ENCODE measurements at regions not wholly inside any gene's neighbourhood (a gene's known extent, or its start where the extent isn't known, plus 50 kb on each side); places are given as distances from the start of the nearest gene placed in this dataset.

GRCh38 chr18:29531746-29532145 lies 1354.8 kb upstream of the CDH2 start:
- no peak for DNase-seq (ENCODE audit: low spot score)

DNA sequence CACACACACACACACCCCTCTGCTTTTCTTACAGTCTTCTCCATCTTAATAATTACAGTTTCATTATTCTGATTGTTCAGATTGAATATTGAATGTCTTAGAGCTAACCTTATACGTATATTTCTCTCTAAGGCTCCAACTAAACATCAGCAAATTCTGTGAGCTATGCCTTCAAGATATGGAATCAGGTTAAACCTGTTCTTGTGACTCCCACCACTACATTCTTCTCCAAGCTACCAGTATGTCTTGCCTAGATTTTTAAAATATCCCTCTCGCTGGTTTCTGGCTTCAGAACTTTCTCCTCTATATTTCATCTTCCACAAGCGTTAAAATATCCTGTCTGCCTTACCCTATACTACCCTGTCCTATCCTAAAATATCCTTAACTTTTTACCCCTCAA lies 1346.4 kb upstream of the CDH2 start:
- DNase-seq (ENCODE audit: low spot score), result no peak

- DNase-seq (ENCODE audit: low spot score), result no peak
Observed at GRCh38 chr18:29512761-29513160, 1335.8 kb upstream of the CDH2 start.

- no peak for DNase-seq (ENCODE audit: low spot score)
Observed at GRCh38 chr18:29512203-29512602, 1335.3 kb upstream of the CDH2 start.

DNA sequence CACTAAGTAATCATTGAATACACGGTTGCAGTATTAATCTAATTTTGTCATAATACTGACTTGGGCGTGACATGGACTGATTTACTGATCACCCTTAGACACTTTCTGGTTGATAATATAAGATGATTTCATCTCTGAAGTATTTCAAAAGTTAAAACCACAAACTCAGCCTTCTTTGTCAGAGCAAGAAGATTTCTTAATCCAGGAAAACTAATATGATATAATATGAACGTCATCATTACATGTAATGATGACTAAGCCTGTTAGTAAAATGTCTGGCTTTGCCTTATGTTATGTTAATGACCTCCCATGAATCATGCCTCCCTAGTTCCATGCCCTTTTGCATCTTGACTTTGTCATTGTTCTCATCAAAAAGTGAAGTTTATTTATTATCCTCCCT lies 1325.0 kb upstream of the CDH2 start:
- DNase-seq (ENCODE audit: low spot score), result no peak

DNA sequence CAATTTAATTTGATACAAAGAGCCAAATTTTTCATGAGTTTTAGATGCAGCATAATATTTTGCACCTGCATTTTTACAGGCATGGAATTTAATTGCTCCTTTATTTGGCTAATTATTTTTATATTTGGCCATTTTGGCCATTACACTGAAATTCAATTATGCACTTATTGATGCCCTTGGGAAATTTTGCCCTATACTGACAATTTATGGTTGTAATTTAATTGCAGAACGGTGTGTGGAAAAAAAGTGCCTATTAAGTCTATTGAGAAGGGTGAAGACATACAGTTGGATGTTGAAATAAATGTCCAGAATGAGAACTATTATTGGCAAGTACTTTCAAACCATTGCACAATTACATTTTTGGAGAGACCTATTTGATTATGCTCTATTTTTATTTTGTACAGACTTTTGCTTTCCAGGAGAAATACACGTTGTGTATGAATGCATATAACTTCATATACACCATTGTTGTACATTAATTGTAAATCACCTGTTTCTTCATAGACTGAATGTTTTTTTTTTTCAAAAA lies 1319.3 kb upstream of the CDH2 start:
- no peak for DNase-seq (ENCODE audit: low spot score)

DNA sequence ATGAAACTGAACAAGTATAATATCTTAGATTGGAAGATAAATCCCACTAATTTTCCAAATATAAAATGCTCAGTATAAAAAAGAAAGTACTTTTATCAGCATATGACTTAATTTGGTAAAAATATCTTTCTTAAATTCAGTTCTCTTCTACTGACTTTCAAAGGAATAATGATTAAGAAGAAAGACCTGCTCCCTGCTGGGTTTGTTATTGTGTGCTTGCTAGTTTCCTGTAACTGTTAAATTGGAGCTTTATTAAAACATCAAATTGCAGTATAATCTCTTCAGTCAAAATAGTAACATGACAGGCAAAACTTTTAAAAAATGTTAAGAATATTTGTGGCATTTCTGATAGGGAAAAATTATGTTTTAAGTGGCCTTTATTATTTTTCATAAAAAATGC lies 1317.4 kb upstream of the CDH2 start:
- DNase-seq (ENCODE audit: low spot score), result no peak

DNA sequence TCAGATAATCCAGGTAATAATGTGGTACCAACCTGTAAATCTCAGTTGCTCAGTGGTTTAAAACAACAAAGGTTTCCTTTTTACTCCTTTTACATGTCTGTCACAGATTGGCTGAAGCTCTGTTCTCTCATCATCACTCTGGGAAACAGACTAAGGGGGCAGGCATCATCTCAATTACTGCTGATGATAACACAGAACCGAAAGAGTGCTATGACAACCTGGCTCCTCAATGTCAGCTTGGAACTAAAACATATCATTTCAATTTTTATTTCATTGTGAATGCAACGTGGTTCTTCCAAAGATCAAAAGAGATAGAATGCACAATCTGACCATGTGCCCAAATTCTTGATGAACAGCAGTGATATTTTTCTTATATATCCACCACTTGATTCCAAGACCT lies 1315.0 kb upstream of the CDH2 start:
- no peak for DNase-seq (ENCODE audit: low spot score)

DNA sequence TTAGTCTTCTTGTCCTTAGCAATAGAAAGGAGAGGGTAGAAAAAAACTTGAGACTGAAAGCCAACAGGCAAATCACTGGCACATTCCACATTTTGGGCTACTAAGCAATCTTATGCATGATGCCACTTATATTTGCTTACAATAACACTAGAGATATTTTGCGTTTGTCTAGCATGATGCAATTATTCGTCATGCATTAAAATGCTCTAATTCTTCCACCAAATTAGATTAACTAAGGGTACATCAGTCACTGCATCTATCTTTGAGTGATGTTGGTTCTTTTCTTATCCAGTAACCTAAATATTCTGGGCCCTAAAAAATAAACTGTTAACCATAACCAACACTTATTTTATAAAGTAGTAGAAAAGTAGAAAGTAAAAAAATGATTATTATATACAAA lies 1311.7 kb upstream of the CDH2 start:
- no peak for DNase-seq (ENCODE audit: low spot score)

DNA sequence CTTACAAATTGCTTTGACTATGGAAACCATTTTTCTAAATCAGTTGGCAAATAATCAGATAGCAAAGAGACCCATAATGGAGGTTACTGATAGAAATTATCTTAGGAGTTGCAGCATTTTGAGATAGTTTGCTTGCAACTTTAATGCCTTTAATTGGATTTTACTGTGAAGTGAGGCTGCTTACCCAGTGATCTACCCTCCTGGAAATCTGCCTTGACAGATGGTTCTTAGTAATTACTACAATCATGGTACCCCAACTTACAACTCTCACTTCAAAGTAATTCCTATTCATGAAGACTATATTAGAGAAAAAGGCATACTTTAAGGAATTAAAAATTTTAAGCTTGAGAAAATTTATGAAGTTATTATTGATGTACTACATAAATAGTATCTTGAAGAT lies 1288.6 kb upstream of the CDH2 start:
- no peak for DNase-seq (ENCODE audit: low spot score)

DNA sequence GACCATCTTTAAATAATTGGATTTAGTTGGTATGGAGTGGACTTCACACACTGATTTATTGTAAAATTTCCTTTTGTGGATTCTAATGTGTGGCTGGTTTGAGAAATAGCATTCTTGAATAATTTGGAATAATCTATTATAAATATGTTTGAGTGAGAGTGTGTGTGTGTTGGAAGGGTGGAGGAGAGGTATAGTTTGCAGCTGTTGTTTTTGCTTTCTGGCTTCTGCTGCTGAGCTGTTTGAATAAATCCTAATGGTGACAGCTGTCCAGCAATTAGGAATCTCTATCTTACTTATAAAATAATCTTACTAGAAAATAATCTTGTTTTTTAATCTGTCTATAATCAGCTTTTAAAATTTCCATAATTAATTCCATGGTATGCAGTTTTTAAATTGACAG lies 1283.0 kb upstream of the CDH2 start:
- no peak for DNase-seq (ENCODE audit: low spot score)

GRCh38 chr18:29457316-29457889 lies 1280.5 kb upstream of the CDH2 start:
- DNase-seq (ENCODE audit: low spot score), result no peak

- DNase-seq (ENCODE audit: low spot score), result no peak
Observed at GRCh38 chr18:29449424-29449823, 1272.5 kb upstream of the CDH2 start.

GRCh38 chr18:29439398-29439797 lies 1262.5 kb upstream of the CDH2 start:
- no peak for DNase-seq (ENCODE audit: low spot score)

- no peak for DNase-seq (ENCODE audit: low spot score)
Observed at GRCh38 chr18:29436459-29436858, 1259.5 kb upstream of the CDH2 start.

DNA sequence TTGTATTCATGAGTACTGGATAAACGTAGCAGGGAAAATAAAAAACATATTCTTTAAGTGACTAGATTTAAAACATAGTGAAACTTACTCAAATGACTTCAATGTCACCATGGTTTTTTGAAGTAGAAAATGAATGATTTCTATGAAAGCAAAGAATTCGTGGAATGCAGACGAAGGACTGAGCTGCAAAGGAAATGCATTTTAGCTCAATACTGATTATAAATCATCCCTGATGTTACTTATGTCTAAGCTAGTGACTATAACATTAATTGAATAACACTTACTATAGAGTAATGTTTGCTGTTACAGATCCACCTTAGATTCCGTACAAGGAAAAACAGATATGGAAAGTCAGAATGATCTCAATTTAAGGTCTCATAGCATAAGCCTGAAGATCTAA lies 1257.7 kb upstream of the CDH2 start:
- DNase-seq (ENCODE audit: low spot score), result no peak

DNA sequence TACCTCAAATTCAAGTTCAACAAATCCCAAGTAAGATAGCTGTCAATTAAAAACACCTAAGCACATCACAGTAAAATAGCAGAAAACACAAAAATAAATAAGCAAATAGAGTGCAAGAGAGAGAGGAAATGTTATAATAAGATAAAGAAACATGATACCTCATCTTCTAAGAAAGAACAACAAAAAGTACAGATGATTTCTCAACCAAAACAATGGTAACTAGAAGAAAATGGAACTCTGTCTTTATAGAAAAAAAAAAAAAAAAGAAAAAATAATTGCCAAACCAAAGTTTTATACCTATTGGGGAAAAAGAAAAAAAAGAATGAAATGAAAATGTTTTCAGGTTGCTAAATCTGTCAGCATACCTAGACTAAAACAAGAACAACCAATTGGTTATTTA lies 1253.5 kb upstream of the CDH2 start:
- no peak for DNase-seq (ENCODE audit: low spot score)

DNA sequence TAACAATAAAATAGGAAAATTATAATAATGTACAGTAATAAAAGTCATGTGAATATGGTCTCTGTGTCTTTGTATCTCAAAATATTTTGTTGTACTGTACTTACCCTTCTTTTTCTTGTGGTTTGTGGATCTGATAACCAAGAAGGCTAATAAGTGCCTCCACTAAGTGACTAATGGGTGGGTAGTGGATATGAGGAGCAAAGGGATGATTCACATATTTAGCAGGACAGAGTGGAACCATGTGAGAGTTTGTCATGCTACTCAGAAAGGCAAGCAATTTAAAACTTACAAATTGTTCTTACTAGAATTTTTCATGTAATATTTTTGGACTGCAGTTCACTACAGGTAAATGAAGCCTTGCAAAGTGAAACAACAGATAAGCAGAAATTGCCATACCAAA lies 1241.2 kb upstream of the CDH2 start:
- DNase-seq (ENCODE audit: low spot score), result no peak

DNA sequence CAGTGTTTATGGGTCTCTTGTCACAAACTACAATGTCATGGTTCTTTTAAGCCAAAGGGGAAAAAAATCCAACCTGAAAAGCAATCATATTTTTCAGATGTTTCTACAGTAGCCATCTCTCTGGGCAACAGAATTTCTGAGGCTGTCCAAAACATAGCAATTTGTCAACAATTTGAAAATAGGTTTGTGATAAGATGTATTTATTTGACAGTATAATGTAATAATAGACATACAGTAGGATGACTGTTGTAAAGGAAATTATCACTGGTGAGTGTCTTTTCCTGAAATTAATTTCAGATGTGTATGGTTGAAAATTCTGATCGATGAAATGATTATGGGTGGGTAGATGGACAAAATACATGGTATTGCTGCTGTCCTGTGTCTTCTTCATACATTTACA lies 1230.1 kb upstream of the CDH2 start:
- DNase-seq (ENCODE audit: low spot score), result no peak

DNA sequence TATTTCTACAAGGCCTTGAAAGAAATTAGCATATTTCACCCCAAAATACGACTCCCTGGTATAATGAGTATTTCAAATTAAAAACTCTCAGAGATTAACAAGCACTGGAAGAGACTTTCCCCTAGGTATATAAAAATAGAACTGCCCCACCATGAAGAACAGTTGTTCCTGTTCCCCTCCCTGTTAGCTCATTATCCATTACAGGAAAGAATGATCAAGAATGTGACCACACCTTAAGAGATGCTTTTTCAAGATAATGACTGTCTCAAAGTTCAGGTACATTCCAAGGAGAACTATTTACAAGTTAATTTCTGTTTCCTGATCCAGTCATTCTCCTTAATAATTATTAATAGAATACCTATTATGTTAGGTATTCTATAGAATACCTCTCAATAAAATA lies 1220.6 kb upstream of the CDH2 start:
- DNase-seq (ENCODE audit: low spot score), result no peak

- DNase-seq (ENCODE audit: low spot score), result no peak
Observed at GRCh38 chr18:29383311-29384273, 1206.7 kb upstream of the CDH2 start.

GRCh38 chr18:29378651-29379136 lies 1201.8 kb upstream of the CDH2 start:
- no peak for DNase-seq (ENCODE audit: low spot score)

DNA sequence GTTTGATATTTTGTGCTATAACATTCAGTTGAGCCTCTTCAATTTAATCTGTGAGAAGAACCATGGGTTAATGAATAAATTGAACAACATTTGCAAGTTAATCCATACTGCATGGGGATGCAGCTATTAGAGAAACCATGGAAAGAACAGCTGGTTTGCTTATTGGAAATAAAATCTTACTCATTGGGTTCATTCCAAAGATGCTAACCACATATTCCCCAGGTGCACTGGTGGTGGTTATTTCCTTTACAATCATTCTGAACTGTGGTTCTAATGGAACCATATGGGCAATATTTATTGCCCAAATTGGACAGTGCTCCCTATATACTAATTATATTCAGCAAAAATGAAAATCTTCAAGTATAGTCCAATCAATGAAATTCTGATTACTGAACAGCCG lies 1200.4 kb upstream of the CDH2 start:
- no peak for DNase-seq (ENCODE audit: low spot score)
